ENCODE measurements at regions not wholly inside any gene's neighbourhood (a gene's known extent, or its start where the extent isn't known, plus 50 kb on each side); places are given as distances from the start of the nearest gene placed in this dataset.

GRCh38 chr2:122203523-122203922 is 448.1 kb downstream of the TSN start:
- no peak for TF ChIP-seq FOXK2 (IDR thresholded peaks at IDR 0.05)
- TF ChIP-seq SP1 (IDR thresholded peaks at IDR 0.05), result no peak
- TF ChIP-seq BHLHE40 (IDR thresholded peaks at IDR 0.05; ENCODE audit: borderline replicate concordance), result no peak

All from HEK293T (cell line).